Esophagus muscularis mucosa (tissue), 4 donors: ENCODE measurements at regions not wholly inside any gene's neighbourhood (a gene's known extent, or its start where the extent isn't known, plus 50 kb on each side); places are given as distances from the start of the nearest gene placed in this dataset.

Source experiments
- DNase-seq: peaks from one replicate; pipeline ENCODE4 v3.0.0-alpha.2; 2017; ENCODE audit errors: extremely low spot score
- H3K27ac ChIP-seq, 4 donors: fragments of 200-600 bp; sonication (generic); replicated peaks in 1 of 4; 1 replicate in 3 of 4; 2 replicates in 1 of 4; pipeline ENCODE4 v1.5.1; 2016 to 2019; ENCODE audit warnings: mild to moderate bottlenecking in 1 of 4
- H3K27me3 ChIP-seq, 4 donors: fragments of 200-600 bp; sonication (generic); one replicate each; pipeline versions ENCODE4 v1.5.1 to v1.6.0; 2016 to 2019
- H3K36me3 ChIP-seq, 4 donors: fragments of 200-600 bp; sonication (generic); one replicate each; pipeline ENCODE4 v1.5.1; 2016 to 2019
- H3K4me1 ChIP-seq, 4 donors: fragments of 200-600 bp; sonication (generic); one replicate each; pipeline ENCODE4 v1.5.1; 2016 to 2019
- H3K4me3 ChIP-seq, 4 donors: fragments of 200-600 bp; sonication (generic); 1 replicate in 2 of 4; 2 replicates in 2 of 4; pipeline ENCODE4 v1.5.1; 2016 to 2019; ENCODE audit warnings: mild to moderate bottlenecking in 4 of 4, moderate library complexity in 1 of 4
- H3K9me3 ChIP-seq, 4 donors: fragments of 200-600 bp; sonication (generic); 1 replicate in 3 of 4; 2 replicates in 1 of 4; pipeline ENCODE4 v1.5.1; 2016 to 2019
- CTCF ChIP-seq, 3 experiments: fragments of 200-600 bp in 2 of 3; fragments of 450-650 bp in 1 of 3; sonication (generic) in 2 of 3; IDR thresholded peaks; one replicate each; pipeline ENCODE4 v1.5.1; 2017 to 2019; ENCODE audit warnings: antibody characterized with exemption in 3 of 3, mild to moderate bottlenecking in 2 of 3, moderate library complexity in 1 of 3
- EP300 ChIP-seq: sonication (generic); formaldehyde crosslinking; IDR thresholded peaks from one replicate; pipeline ENCODE4 v1.6.1; 2017; ENCODE audit warnings: antibody characterized with exemption
- POLR2A ChIP-seq: fragments of 450-650 bp; IDR thresholded peaks from one replicate; pipeline ENCODE4 v1.6.1; 2017; ENCODE audit warnings: antibody characterized with exemption, moderate library complexity, mild to moderate bottlenecking, low read depth
- POLR2AphosphoS5 ChIP-seq, 2 donors: sonication (generic); formaldehyde crosslinking; IDR thresholded peaks; one replicate each; pipeline ENCODE4 v1.6.1; 2017; ENCODE audit warnings: antibody characterized with exemption in 2 of 2
- WGBS: methylation state at CpG from one replicate; pipeline ENCODE4 v1.1.5; 2018; 5-methylcytosine and 5-hydroxymethylcytosine counted together
- intact Hi-C: fragments of 100-400 bp; cut with DNase I; formaldehyde crosslinking; loops from one replicate; pipeline ENCODE4 v1.15.1; 2023

GRCh38 chr17:27389542-27390140, 66.6 kb upstream of the KSR1 start:
- 95% methylated on average over 2 of the region's 4 CpGs for WGBS
- DNase-seq: no peak
- intact Hi-C loops: loop anchor here (10.0 kb wide), 1 partner anchor 215 kb away; no protein-coding TSS in a partner anchor

GRCh38 chr17:27390540-27390939, 65.7 kb upstream of the KSR1 start:
- DNase-seq: no peak
- no peak overlapping the region for H3K27ac ChIP-seq
- H3K4me1 ChIP-seq: no peaks in the 10 kb centered on the region
- TF ChIP-seq POLR2AphosphoS5 (IDR thresholded peaks at IDR 0.05) (no peak), CTCF (IDR thresholded peaks at IDR 0.05) (no peak), POLR2A (no peak), EP300 (no peak)
- no peaks in the 10 kb centered on the region for H3K36me3 ChIP-seq
- H3K4me3 ChIP-seq: no peak overlapping the region
- 84% methylated on average over 8 of the region's 8 CpGs for WGBS
- H3K9me3 ChIP-seq: no peaks in the 10 kb centered on the region
- intact Hi-C loops: no loop called here
- no peaks in the 10 kb centered on the region for H3K27me3 ChIP-seq

More at GRCh38 chr17:27389542-27390140, 66.6 kb upstream of the KSR1 start:
- Histone ChIP-seq H3K9me3 (no peaks in the 10 kb centered on the region), H3K27me3 (no peaks in the 10 kb centered on the region), H3K4me1 (peaks cover 0 to 1% (median under 1%) of the 10 kb centered on the region in 4 donors), H3K27ac (no peak overlapping the region), H3K4me3 (no peak overlapping the region), H3K36me3 (no peaks in the 10 kb centered on the region)
- no peak for TF ChIP-seq POLR2A
- no peak for TF ChIP-seq EP300
- no peak for TF ChIP-seq CTCF (IDR thresholded peaks at IDR 0.05)
- TF ChIP-seq POLR2AphosphoS5 (IDR thresholded peaks at IDR 0.05): no peak

DNA sequence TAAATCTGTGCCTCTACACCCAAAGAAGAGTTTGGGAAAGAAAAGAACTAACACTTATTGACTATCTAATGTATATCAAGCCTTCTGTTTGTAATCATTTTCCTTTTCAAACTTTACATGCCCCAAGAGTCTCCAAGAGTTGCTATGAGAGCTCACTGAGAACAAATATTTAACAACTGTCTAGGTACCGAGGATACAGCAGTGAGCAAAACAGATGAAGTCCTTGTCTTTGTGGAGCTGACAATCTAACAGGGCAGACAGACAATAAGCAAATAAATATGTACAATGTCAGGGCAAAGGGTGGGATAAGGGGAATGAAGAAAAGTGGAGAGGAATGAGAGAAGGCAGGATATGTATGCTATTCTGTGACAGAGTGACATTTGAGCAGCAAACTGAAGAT, 64.8 kb upstream of the KSR1 start:
- TF ChIP-seq POLR2A: no peak
- TF ChIP-seq POLR2AphosphoS5 (IDR thresholded peaks at IDR 0.05): no peak
- no peak for TF ChIP-seq CTCF (IDR thresholded peaks at IDR 0.05)
- no peak for TF ChIP-seq EP300
- Histone ChIP-seq H3K4me3 (no peak overlapping the region), H3K4me1 (no peaks in the 10 kb centered on the region), H3K27me3 (no peaks in the 10 kb centered on the region), H3K36me3 (no peaks in the 10 kb centered on the region), H3K9me3 (no peaks in the 10 kb centered on the region), H3K27ac (no peak overlapping the region)
- intact Hi-C loops: no loop called here
- 79% methylated on average over 1 of the region's 1 CpG for WGBS
- DNase-seq: no peak

- Histone ChIP-seq H3K9me3 (no peaks in the 10 kb centered on the region), H3K27me3 (no peaks in the 10 kb centered on the region), H3K4me1 (no peaks in the 10 kb centered on the region), H3K27ac (no peak overlapping the region), H3K36me3 (no peaks in the 10 kb centered on the region), H3K4me3 (no peak overlapping the region)
- 67% methylated on average over 1 of the region's 1 CpG for WGBS
- TF ChIP-seq POLR2AphosphoS5 (IDR thresholded peaks at IDR 0.05): no peak
- TF ChIP-seq POLR2A: no peak
- TF ChIP-seq EP300: no peak
- no peak for TF ChIP-seq CTCF (IDR thresholded peaks at IDR 0.05)
- intact Hi-C loops: no loop called here
- DNase-seq: no peak
Measured at GRCh38 chr17:27396045-27396444, 60.2 kb upstream of the KSR1 start.

- H3K4me3 ChIP-seq: no peak overlapping the region
- intact Hi-C loops: no loop called here
- no peak for TF ChIP-seq POLR2AphosphoS5 (IDR thresholded peaks at IDR 0.05)
- TF ChIP-seq EP300: no peak
- no peak for TF ChIP-seq POLR2A
- no peak for TF ChIP-seq CTCF (IDR thresholded peaks at IDR 0.05)
- no peak for DNase-seq
- WGBS: 13% methylated on average over 1 of the region's 1 CpG
- no peaks in the 10 kb centered on the region for H3K9me3 ChIP-seq
- H3K27ac ChIP-seq: no peak overlapping the region
- H3K4me1 ChIP-seq: no peaks in the 10 kb centered on the region
- H3K27me3 ChIP-seq: no peaks in the 10 kb centered on the region
- H3K36me3 ChIP-seq: no peaks in the 10 kb centered on the region
Measured at GRCh38 chr17:27396941-27397340, 59.3 kb upstream of the KSR1 start.
